ENCODE measurements at regions not wholly inside any gene's neighbourhood (a gene's known extent, or its start where the extent isn't known, plus 50 kb on each side); places are given as distances from the start of the nearest gene placed in this dataset.

- TF ChIP-seq CTCF (IDR thresholded peaks at IDR 0.05), result no peak
- DNase-seq, result no peak
- H3K4me3 ChIP-seq, result no peak overlapping the region
- ATAC-seq, result no peak
- H3K4me1 ChIP-seq (ENCODE audit: low read depth), result no peaks in the 10 kb centered on the region
- no peaks in the 10 kb centered on the region for H3K9me3 ChIP-seq
- intact Hi-C loops (cut with DNase I, micrococcal nuclease), result no loop called here
- H3K36me3 ChIP-seq (ENCODE audit: low read depth), result no peaks in the 10 kb centered on the region
These were observed 683.2 kb upstream of the BRINP3 start for GRCh38 chr1:191160837-191161236.

GRCh38 chr1:191162762-191163161 is 685.1 kb upstream of the BRINP3 start:
- intact Hi-C loops (cut with DNase I, micrococcal nuclease), result no loop called here
- Histone ChIP-seq H3K4me3 (no peak overlapping the region), H3K36me3 (ENCODE audit: low read depth) (no peaks in the 10 kb centered on the region), H3K4me1 (ENCODE audit: low read depth) (no peaks in the 10 kb centered on the region), H3K9me3 (no peaks in the 10 kb centered on the region)
- TF ChIP-seq CTCF (IDR thresholded peaks at IDR 0.05), result no peak
- no peak for DNase-seq
- no peak for ATAC-seq

- Histone ChIP-seq H3K4me1 (ENCODE audit: low read depth) (no peaks in the 10 kb centered on the region), H3K36me3 (ENCODE audit: low read depth) (no peaks in the 10 kb centered on the region), H3K9me3 (no peaks in the 10 kb centered on the region), H3K4me3 (no peak overlapping the region)
- ATAC-seq (no peak), DNase-seq (no peak)
- no peak for TF ChIP-seq CTCF (IDR thresholded peaks at IDR 0.05)
- intact Hi-C loops (cut with DNase I, micrococcal nuclease), result no loop called here
These were observed 686.0 kb upstream of the BRINP3 start for GRCh38 chr1:191163621-191164020.

GRCh38 chr1:191174298-191174697 is 696.6 kb upstream of the BRINP3 start:
- intact Hi-C loops (cut with DNase I, micrococcal nuclease), result no loop called here
- no peak for TF ChIP-seq CTCF (IDR thresholded peaks at IDR 0.05)
- ATAC-seq, result no peak
- no peaks in the 10 kb centered on the region for H3K9me3 ChIP-seq
- DNase-seq, result no peak
- H3K36me3 ChIP-seq (ENCODE audit: low read depth), result no peaks in the 10 kb centered on the region
- no peaks in the 10 kb centered on the region for H3K4me1 ChIP-seq (ENCODE audit: low read depth)
- no peak overlapping the region for H3K4me3 ChIP-seq

- H3K4me1 ChIP-seq (ENCODE audit: low read depth), result no peaks in the 10 kb centered on the region
- no peak overlapping the region for H3K4me3 ChIP-seq
- DNase-seq (no peak), ATAC-seq (no peak)
- H3K36me3 ChIP-seq (ENCODE audit: low read depth), result no peaks in the 10 kb centered on the region
- no peak for TF ChIP-seq CTCF (IDR thresholded peaks at IDR 0.05)
- no peaks in the 10 kb centered on the region for H3K9me3 ChIP-seq
- intact Hi-C loops (cut with DNase I, micrococcal nuclease), result no loop called here
These were observed 698.5 kb upstream of the BRINP3 start for GRCh38 chr1:191176131-191176530.

GRCh38 chr1:191206513-191207207 is 729.0 kb upstream of the BRINP3 start:
- DNase-seq, result no peak
- H3K9me3 ChIP-seq, result no peaks in the 10 kb centered on the region
- ATAC-seq, result no peak
- TF ChIP-seq CTCF (IDR thresholded peaks at IDR 0.05), result no peak
- intact Hi-C loops (cut with DNase I, micrococcal nuclease), result no loop called here
- no peak overlapping the region for H3K4me3 ChIP-seq
- no peaks in the 10 kb centered on the region for H3K36me3 ChIP-seq (ENCODE audit: low read depth)
- H3K4me1 ChIP-seq (ENCODE audit: low read depth), result no peaks in the 10 kb centered on the region
